A549 (cell line): ENCODE measurements at regions not wholly inside any gene's neighbourhood (a gene's known extent, or its start where the extent isn't known, plus 50 kb on each side); places are given as distances from the start of the nearest gene placed in this dataset.

ENCODE experiments used
- CEBPB ChIP-seq, 2 experiments: fragments of >200 bp in 1 of 2; sonication (Bioruptor Twin) in 1 of 2; formaldehyde crosslinking in 1 of 2; IDR thresholded peaks; 2 replicates each; pipeline ENCODE4 v1.6.1; 2012 to 2016
- HDAC2 ChIP-seq: fragments of 200-600 bp; sonication (generic); IDR thresholded peaks from 2 replicates; pipeline ENCODE4 v1.6.1; 2016
- RFX5 ChIP-seq: fragments of 450-650 bp; IDR thresholded peaks from 2 replicates; pipeline ENCODE4 v1.7.1; 2014; ENCODE audit warnings: antibody characterized with exemption, mild to moderate bottlenecking, moderate library complexity
- TF ChIP-seq, protein P1 (sequence below): fragments of >200 bp; sonication (Bioruptor Twin); formaldehyde crosslinking; IDR thresholded peaks from 3 replicates; pipeline ENCODE4 v1.5.1; 2016
- TF ChIP-seq, protein P2 (sequence below): IDR thresholded peaks from 2 replicates; pipeline ENCODE4 v1.6.1; 2012

DNA sequence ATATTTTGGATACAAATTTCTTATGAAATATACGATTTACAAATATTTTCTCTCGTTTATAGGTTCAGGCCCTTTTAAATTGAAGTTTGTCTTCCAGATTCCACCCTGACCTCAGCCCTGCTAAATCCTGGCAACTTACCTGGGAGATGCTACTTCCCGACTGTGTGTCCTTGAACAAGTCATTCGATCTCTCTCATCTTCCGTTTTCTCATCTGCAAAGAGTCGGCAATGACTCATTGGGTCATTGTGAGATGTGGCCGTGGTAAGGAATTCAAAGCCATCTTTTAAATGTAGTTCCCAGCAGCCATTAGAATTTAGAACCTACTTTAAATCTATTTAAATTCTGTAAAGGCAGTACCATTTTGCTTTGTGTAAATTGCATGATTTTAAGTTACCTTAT lies 72.5 kb downstream of the LHX2 start:
- TF ChIP-seq, protein P1, sequence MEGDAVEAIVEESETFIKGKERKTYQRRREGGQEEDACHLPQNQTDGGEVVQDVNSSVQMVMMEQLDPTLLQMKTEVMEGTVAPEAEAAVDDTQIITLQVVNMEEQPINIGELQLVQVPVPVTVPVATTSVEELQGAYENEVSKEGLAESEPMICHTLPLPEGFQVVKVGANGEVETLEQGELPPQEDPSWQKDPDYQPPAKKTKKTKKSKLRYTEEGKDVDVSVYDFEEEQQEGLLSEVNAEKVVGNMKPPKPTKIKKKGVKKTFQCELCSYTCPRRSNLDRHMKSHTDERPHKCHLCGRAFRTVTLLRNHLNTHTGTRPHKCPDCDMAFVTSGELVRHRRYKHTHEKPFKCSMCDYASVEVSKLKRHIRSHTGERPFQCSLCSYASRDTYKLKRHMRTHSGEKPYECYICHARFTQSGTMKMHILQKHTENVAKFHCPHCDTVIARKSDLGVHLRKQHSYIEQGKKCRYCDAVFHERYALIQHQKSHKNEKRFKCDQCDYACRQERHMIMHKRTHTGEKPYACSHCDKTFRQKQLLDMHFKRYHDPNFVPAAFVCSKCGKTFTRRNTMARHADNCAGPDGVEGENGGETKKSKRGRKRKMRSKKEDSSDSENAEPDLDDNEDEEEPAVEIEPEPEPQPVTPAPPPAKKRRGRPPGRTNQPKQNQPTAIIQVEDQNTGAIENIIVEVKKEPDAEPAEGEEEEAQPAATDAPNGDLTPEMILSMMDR: no peak
- no peak for TF ChIP-seq CEBPB (IDR thresholded peaks at IDR 0.05)
- TF ChIP-seq, protein P2, sequence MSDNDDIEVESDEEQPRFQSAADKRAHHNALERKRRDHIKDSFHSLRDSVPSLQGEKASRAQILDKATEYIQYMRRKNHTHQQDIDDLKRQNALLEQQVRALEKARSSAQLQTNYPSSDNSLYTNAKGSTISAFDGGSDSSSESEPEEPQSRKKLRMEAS: no peak
- no peak for TF ChIP-seq RFX5
- no peak for TF ChIP-seq HDAC2
